ENCODE measurements at regions not wholly inside any gene's neighbourhood (a gene's known extent, or its start where the extent isn't known, plus 50 kb on each side); places are given as distances from the start of the nearest gene placed in this dataset.

GRCh38 chr3:72262736-72263135 lies 477.8 kb upstream of the PROK2 start (continued):
- no peak for TF ChIP-seq KDM4A (IDR thresholded peaks at IDR 0.05; ENCODE audit: low read depth, low read length, severe bottlenecking)
- no peak for TF ChIP-seq JUN (IDR thresholded peaks at IDR 0.05; ENCODE audit: low read depth, low read length)
- TF ChIP-seq CEBPB (IDR thresholded peaks at IDR 0.05; ENCODE audit: low read depth, low read length) = no peak

All from H1 (cell line).